NCI-H1417 (cell line): ENCODE measurements at regions not wholly inside any gene's neighbourhood (a gene's known extent, or its start where the extent isn't known, plus 50 kb on each side); places are given as distances from the start of the nearest gene placed in this dataset.
A peak's percentile ranks its signal among the peaks of the same experiment; 100 is the strongest.
"Not testable (repeated sequence)": the region's sequence is repeated elsewhere in the genome, so short reads cannot be mapped to it uniquely, and the experiment has no call there.

ENCODE experiments used
- DNase-seq, 3 experiments: peaks; one replicate each; lab custom pipeline; 2025; lab: John Stamatoyannopoulos, UW

- no peak for DNase-seq
These were observed 375.9 kb downstream of the NXPH1 start for GRCh38 chr7:8809320-8809719.

GRCh38 chr7:8817448-8818036, 384.1 kb downstream of the NXPH1 start:
- DNase-seq = no peak

- no peak for DNase-seq
These were observed 385.0 kb downstream of the NXPH1 start for GRCh38 chr7:8818406-8818805.

- DNase-seq = no peak
These were observed 389.2 kb downstream of the NXPH1 start for GRCh38 chr7:8822595-8822994.

- DNase-seq = peak in 1 of 3 experiments; percentile 15
These were observed 390.1 kb downstream of the NXPH1 start for GRCh38 chr7:8823486-8823885.

- DNase-seq = no peak
These were observed 393.9 kb downstream of the NXPH1 start for GRCh38 chr7:8827329-8827728.

- no peak for DNase-seq
These were observed 395.7 kb downstream of the NXPH1 start for GRCh38 chr7:8829100-8829499.

GRCh38 chr7:8831376-8831775, 398.0 kb downstream of the NXPH1 start:
- DNase-seq = no peak

GRCh38 chr7:8833355-8833754, 399.9 kb downstream of the NXPH1 start:
- DNase-seq = no peak

GRCh38 chr7:8841171-8841570, 407.8 kb downstream of the NXPH1 start:
- no peak for DNase-seq

GRCh38 chr7:8871716-8872115, 438.3 kb downstream of the NXPH1 start:
- DNase-seq = no peak

GRCh38 chr7:8881916-8882315, 448.5 kb downstream of the NXPH1 start:
- DNase-seq = no peak

- no peak for DNase-seq
These were observed 452.1 kb downstream of the NXPH1 start for GRCh38 chr7:8885480-8886000.

GRCh38 chr7:8890346-8890745, 456.9 kb downstream of the NXPH1 start:
- not testable (repeated sequence) for DNase-seq

GRCh38 chr7:8893775-8894174, 460.4 kb downstream of the NXPH1 start:
- no peak for DNase-seq

- DNase-seq = peak in 1 of 3 experiments; percentile 20
These were observed 473.1 kb downstream of the NXPH1 start for GRCh38 chr7:8906396-8907075.

GRCh38 chr7:8908889-8909288, 475.5 kb downstream of the NXPH1 start:
- peak in 1 of 3 experiments; percentile 36 for DNase-seq

- peak; percentile 4 to 56 (median 9) for DNase-seq
These were observed 480.3 kb downstream of the NXPH1 start for GRCh38 chr7:8913682-8914081.

GRCh38 chr7:8921807-8922206, 488.4 kb downstream of the NXPH1 start:
- DNase-seq = no peak

GRCh38 chr7:8922726-8923125, 489.3 kb downstream of the NXPH1 start:
- DNase-seq = no peak

- DNase-seq = no peak
These were observed 489.9 kb downstream of the NXPH1 start for GRCh38 chr7:8923164-8923806.

GRCh38 chr7:8931906-8932646, 498.7 kb downstream of the NXPH1 start:
- no peak for DNase-seq
